Urinary bladder (tissue), 3 donors: ENCODE measurements at regions not wholly inside any gene's neighbourhood (a gene's known extent, or its start where the extent isn't known, plus 50 kb on each side); places are given as distances from the start of the nearest gene placed in this dataset.
"Not testable (repeated sequence)": the region's sequence is repeated elsewhere in the genome, so short reads cannot be mapped to it uniquely, and the experiment has no call there.

Experiments used
- DNase-seq: peaks from one replicate; pipeline ENCODE4 v3.0.0-alpha.2; 2015; ENCODE audit errors: extremely low spot score
- H3K27ac ChIP-seq: one replicate; pipeline ENCODE4 v1.5.1; 2013; ENCODE audit warnings: low read depth, mild to moderate bottlenecking, moderate library complexity
- H3K36me3 ChIP-seq: one replicate; pipeline ENCODE4 v1.6.1; 2013; ENCODE audit warnings: mild to moderate bottlenecking, moderate library complexity; ENCODE audit not compliant: insufficient read depth
- H3K4me1 ChIP-seq: one replicate; pipeline ENCODE4 v1.6.1; 2013; ENCODE audit warnings: mild to moderate bottlenecking, moderate library complexity; ENCODE audit not compliant: insufficient read depth
- H3K4me3 ChIP-seq: one replicate; pipeline ENCODE4 v1.5.1; 2013; ENCODE audit warnings: low read depth, low read length
- WGBS: extraction: QIAGEN DNeasy Blood & Tissue Kit; methylation state at CpG from one replicate; pipeline ENCODE4 v1.1.7; 2013; 5-methylcytosine and 5-hydroxymethylcytosine counted together
- donor health status: healthy with polysubstance abuse.
- donor health status: healthy.

- Histone ChIP-seq H3K4me1 (no peaks in the 10 kb centered on the region), H3K4me3 (no peak overlapping the region), H3K36me3 (no peaks in the 10 kb centered on the region), H3K27ac (no peak overlapping the region)
- no peak for DNase-seq
- WGBS: 88% methylated on average over 31 of the region's 31 CpGs
Measured at GRCh38 chr22:48717883-48718817, 1109.5 kb downstream of the BRD1 start.

- no peak overlapping the region for H3K4me3 ChIP-seq
- no peaks in the 10 kb centered on the region for H3K4me1 ChIP-seq
- 83% methylated on average over 24 of the region's 24 CpGs for WGBS
- no peak for DNase-seq
- H3K36me3 ChIP-seq: no peaks in the 10 kb centered on the region
- H3K27ac ChIP-seq: no peak overlapping the region
Measured at GRCh38 chr22:48717076-48717810, 1110.4 kb downstream of the BRD1 start.

DNA sequence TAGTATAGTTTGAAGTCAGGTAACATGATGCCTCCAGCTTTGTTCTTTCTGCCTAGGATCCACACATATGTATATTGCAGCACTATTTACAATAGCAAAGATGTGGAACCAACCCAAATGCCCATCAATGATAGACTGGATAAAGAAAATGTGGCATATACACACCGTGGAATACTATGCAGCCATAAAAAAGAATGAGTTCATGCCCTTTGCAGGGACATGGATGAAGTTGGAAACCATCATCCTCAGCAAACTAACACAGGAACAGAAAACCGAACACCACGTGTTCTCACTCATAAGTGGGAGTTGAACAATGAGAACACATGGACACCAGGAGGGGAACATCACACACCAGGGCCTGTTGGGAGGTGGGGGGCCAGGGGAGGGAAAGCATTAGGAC is 1111.5 kb downstream of the BRD1 start:
- H3K27ac ChIP-seq, H3K36me3 ChIP-seq, H3K4me3 ChIP-seq, H3K4me1 ChIP-seq, DNase-seq: not testable (repeated sequence)
- WGBS: 95% methylated on average over 3 of the region's 3 CpGs

GRCh38 chr22:48715511-48715910 is 1112.2 kb downstream of the BRD1 start:
- DNase-seq: no peak
- no peak overlapping the region for H3K27ac ChIP-seq
- H3K36me3 ChIP-seq: no peaks in the 10 kb centered on the region
- WGBS: 92% methylated on average over 4 of the region's 4 CpGs
- H3K4me3 ChIP-seq: no peak overlapping the region
- no peaks in the 10 kb centered on the region for H3K4me1 ChIP-seq

GRCh38 chr22:48714231-48714630 is 1113.4 kb downstream of the BRD1 start:
- no peak for DNase-seq

GRCh38 chr22:48713272-48714205 is 1114.1 kb downstream of the BRD1 start:
- WGBS: 82% methylated on average over 38 of the region's 38 CpGs
- Histone ChIP-seq H3K36me3 (no peaks in the 10 kb centered on the region), H3K27ac (no peak overlapping the region), H3K4me3 (no peak overlapping the region), H3K4me1 (no peaks in the 10 kb centered on the region)
- no peak for DNase-seq

More at GRCh38 chr22:48714231-48714630, 1113.4 kb downstream of the BRD1 start:
- Histone ChIP-seq H3K4me1 (no peaks in the 10 kb centered on the region), H3K4me3 (no peak overlapping the region), H3K36me3 (no peaks in the 10 kb centered on the region), H3K27ac (no peak overlapping the region)
- WGBS: 96% methylated on average over 9 of the region's 9 CpGs

DNA sequence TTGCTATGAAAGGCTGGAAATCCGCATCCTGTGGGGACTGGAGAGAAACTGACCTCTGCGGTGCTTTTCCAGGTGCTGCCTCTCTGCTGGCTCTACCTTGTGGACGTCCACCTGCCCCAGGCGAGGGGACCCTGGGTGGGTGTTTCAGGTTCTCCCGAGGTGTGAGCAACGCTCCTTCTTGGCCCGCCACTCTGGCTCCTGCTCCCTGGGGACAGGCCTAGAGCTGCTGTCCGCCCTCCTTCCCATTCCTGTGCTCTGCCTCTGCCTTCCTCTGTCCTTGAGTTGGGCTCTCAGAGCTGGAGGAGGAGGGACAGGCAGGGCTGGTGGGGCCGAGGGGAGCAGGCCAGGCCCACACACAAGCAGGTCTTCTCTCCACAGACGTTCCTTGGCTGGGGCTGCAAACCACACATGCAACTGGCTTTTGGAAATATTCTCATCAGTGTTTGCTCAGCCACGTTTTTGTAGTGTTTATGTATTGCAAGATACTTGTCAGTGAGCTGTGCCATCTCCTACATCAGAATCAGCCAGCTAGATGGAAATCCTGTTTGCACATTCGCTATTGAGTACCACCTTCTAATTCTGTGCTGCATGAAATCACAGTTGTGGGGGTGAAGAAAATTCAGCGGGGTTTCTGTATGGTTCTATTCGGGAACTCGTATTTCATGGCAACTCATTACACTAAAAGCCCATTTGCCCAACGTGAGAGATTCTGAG is 1115.0 kb downstream of the BRD1 start:
- Histone ChIP-seq H3K36me3 (no peaks in the 10 kb centered on the region), H3K27ac (no peak overlapping the region), H3K4me3 (no peak overlapping the region), H3K4me1 (no peaks in the 10 kb centered on the region)
- no peak for DNase-seq
- WGBS: 72% methylated on average over 16 of the region's 16 CpGs

GRCh38 chr22:48711669-48712068 is 1116.0 kb downstream of the BRD1 start:
- Histone ChIP-seq H3K4me1 (no peaks in the 10 kb centered on the region), H3K27ac (no peak overlapping the region), H3K4me3 (no peak overlapping the region), H3K36me3 (no peaks in the 10 kb centered on the region)
- WGBS: 95% methylated on average over 22 of the region's 22 CpGs
- no peak for DNase-seq

GRCh38 chr22:48711031-48711431 is 1116.6 kb downstream of the BRD1 start:
- 92% methylated on average over 11 of the region's 11 CpGs for WGBS
- H3K27ac ChIP-seq: no peak overlapping the region
- no peaks in the 10 kb centered on the region for H3K4me1 ChIP-seq
- no peak overlapping the region for H3K4me3 ChIP-seq
- no peak for DNase-seq
- no peaks in the 10 kb centered on the region for H3K36me3 ChIP-seq

DNA sequence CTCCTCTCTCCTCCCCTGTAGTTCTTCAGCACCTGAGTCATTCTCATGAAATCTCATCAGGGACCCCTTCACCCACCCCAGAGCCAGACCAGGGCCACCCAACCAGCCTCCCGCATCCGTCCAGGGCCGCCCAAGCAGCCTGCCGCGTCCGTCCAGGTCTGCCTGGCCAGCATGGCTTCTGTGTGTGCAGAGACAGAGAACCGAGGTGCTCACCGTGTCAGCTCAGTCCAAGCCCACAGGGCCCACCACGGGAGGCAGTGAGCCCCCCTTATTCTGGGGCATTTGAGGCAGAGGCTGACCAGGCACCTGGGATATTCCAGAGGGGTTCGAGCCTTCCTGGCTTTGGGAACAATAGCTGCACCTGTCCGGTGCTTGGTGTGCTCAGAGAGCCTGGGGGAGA is 1117.3 kb downstream of the BRD1 start:
- DNase-seq: no peak
- Histone ChIP-seq H3K4me1 (no peaks in the 10 kb centered on the region), H3K27ac (no peak overlapping the region), H3K36me3 (no peaks in the 10 kb centered on the region), H3K4me3 (no peak overlapping the region)
- 88% methylated on average over 11 of the region's 11 CpGs for WGBS

DNA sequence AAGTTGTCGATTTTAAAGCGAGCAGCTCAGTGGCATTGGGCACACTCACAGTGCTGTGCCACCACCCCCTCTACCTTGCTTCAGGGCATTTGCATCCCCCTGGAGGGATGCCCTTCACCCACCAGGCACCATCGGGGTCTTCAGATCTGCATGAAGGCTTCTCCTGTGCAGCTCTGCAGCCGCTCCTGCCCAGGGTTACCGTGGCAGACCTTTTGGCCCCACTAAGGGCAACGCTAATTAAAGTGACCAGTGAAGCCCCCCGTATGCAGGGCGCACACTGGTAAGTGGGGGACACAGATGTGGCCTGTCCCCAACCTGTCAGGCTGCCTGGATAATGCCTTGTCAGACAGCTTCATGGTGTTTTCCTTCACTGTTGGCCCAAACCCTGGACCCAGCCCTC is 1117.7 kb downstream of the BRD1 start:
- no peaks in the 10 kb centered on the region for H3K36me3 ChIP-seq
- no peak overlapping the region for H3K4me3 ChIP-seq
- no peaks in the 10 kb centered on the region for H3K4me1 ChIP-seq
- no peak for DNase-seq
- H3K27ac ChIP-seq: no peak overlapping the region
- WGBS: 89% methylated on average over 8 of the region's 8 CpGs

- H3K27ac ChIP-seq: no peak overlapping the region
- no peaks in the 10 kb centered on the region for H3K36me3 ChIP-seq
- no peak for DNase-seq
- H3K4me1 ChIP-seq: no peaks in the 10 kb centered on the region
- 88% methylated on average over 13 of the region's 13 CpGs for WGBS
- H3K4me3 ChIP-seq: no peak overlapping the region
Measured at GRCh38 chr22:48709453-48709852, 1118.2 kb downstream of the BRD1 start.
